Kidney tubule cell (primary cell): ENCODE measurements at regions not wholly inside any gene's neighbourhood (a gene's known extent, or its start where the extent isn't known, plus 50 kb on each side); places are given as distances from the start of the nearest gene placed in this dataset.
"Not testable (repeated sequence)": the region's sequence is repeated elsewhere in the genome, so short reads cannot be mapped to it uniquely, and the experiment has no call there.

ENCODE experiments used
- DNase-seq: peaks from one replicate; pipeline ENCODE4 v3.0.0-alpha.2; 2018; ENCODE audit warnings: low spot score

DNA sequence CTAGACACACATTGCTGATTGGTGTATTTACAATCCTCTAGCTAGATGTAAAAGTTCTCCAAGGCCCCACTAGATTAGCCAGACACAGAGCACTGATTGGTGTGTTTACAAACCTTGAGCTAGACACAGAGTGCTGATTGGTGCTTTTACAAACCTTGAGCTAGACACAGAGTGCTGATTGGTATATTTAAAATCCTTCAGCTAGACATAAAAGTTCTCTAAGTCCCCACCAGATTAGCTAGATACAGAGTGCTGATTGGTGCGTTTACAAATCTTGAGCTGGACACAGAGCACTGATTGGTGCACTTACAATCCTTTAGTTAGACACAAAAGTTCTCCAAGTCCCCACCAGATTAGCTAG, 63.8 kb upstream of the DDHD1 start:
- DNase-seq: not testable (repeated sequence)

DNA sequence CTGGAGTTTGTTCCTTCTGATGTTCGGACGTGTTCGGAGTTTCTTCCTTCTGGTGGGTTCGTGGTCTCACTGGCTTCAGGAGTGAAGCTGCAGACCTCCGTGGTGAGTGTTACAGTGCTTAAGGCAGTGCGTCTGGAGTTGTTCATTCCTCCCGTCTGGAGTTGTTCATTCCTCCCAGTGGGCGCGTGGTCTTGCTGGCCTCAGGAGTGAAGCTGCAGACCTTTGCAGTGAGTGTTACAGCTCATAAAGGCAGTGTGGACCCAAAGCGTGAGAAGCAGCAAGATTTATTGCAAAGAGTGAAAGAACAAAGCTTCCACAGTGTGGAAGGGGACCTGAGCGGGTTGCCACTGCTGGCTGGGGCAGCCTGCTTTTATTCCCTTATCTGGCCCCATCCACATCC, 63.4 kb upstream of the DDHD1 start:
- not testable (repeated sequence) for DNase-seq

DNA sequence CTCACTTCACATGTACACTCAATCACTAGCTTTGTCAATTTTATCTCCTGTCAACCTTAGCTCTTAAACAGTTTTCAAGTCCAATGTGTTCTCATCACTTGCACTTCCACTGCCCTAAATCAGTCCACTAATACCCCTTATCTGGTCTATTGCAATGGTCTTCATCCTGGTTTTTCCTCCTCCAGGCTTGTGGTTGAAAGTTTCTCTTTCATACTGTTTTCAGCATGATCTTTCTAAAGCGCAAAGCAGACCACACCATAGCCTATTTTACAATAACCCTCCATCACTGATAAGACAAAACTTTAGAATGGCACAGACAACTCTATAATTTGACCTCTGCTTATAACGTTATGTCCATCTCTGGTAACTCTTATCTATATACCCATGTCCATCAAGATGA, 62.0 kb upstream of the DDHD1 start:
- DNase-seq: no peak

DNA sequence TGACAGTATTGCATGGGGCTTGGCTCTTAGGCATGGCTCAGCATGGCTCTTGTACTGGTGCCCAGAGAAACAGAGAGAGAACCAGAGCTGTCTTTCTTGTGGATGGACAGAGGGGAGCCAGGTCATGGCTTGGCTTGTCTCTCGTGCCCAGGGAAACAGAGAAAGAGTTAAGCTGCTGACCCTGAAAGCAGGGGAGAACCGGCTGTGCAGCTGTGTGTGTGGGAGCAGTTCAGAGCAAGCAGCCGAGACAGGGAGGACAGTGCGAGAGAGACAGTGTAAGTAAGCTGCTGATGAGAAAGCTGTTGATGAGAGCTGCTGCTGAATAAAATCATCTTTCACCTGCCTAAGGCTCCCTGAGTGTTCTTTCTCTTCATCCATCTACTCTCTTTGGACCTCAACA, 61.3 kb upstream of the DDHD1 start:
- no peak for DNase-seq

DNA sequence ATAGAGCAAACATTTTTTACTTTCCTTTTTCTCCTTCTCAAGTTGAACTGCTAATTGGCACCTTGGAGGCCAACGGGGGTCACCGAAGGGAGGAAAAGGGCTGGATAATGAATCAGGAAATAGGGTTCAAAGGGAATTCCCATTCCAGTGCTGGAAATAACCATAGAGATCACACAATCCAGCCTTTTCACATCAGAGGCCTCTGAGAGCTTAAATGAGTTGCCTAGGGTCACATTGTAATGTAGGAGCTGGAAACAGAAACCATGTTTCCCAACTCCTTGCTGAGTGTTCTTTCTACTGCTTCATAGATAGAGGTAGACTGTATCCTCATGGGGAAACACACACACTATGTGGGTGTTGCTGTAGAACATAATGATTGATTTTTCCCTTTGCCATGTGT, 60.6 kb upstream of the DDHD1 start:
- no peak for DNase-seq

DNA sequence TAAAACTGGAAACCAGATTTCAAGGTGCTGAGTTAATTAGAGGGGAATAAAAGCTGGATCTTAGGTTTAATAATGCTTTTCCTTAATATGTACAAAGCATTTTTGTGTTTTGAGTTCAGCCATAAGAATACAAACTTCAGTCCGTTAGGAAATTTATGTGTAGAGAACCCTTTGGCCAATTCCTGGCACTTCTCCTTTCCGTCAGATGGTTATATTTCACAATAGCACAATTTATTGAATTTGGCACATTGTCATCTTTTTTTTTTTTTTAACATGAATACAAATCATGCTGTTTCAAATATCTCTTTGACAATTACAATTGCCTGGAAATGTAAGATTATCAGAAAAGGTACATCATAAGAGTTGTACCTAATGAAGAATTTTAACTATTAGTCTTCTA, 56.2 kb upstream of the DDHD1 start:
- DNase-seq: no peak
